DMS53 treated with DMSO at 0.1 percent for 48 hours (cell line): ENCODE measurements at regions not wholly inside any gene's neighbourhood (a gene's known extent, or its start where the extent isn't known, plus 50 kb on each side); places are given as distances from the start of the nearest gene placed in this dataset.

Source experiments
- DNase-seq: peaks from one replicate; lab custom pipeline; 2025; ENCODE audit not compliant: unreplicated experiment; lab: John Stamatoyannopoulos, UW

DNA sequence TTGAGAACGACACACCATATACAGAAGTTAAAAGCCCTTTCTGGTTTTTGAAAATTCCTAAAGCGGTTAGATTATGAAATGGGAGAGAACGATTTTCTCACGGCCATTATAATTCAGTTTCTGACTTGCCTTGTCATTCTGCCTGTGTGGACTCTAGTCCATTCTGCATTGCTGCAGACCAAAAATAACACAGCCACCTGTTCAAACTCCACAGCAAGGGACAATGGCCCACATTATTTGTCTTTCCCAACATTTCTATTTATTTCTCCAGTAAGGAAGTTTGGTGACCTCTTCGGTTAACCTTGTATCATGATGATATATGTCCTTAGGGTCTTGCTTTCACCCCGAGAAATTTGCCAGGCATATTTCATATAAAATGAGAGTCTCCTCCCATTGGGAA is 497.7 kb downstream of the BRINP1 start:
- no peak for DNase-seq

DNA sequence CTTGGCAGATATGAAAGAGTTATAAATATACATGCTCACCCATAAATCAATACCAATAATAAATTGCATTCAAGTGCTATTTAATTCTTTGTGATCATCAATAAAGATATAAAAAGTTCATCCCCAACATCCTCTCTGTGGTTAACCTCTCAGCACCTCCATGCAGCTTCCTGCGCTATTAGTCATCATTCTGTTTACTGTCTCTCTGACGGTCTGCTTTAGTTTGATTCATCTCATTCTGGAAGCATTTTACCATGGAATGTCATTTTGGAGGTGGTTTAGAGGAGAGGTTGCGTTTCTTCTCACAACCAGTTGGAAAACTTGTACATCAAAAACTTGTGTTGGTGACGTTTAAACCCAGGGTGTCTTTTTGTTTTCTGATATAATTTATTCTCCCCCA is 486.6 kb downstream of the BRINP1 start:
- DNase-seq, result peak; percentile 37

DNA sequence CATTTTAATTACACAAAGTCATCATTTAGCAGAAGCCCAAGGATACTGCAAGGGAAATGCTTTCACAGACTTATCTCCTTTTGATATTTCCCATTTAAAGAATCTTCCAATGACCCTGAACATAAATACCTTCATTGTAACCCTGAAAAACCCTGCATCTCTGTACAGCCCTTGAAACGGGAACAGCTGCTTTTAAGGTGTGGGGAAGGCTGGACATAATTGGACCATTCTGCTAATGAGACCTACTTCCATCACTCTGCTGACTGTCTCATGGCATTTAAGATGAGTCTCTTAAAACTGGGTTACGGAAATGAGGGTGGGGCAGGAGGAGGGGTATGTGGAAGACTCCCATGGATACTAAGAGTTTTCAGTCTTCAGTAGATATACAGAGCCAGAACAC is 485.8 kb downstream of the BRINP1 start:
- no peak for DNase-seq

DNA sequence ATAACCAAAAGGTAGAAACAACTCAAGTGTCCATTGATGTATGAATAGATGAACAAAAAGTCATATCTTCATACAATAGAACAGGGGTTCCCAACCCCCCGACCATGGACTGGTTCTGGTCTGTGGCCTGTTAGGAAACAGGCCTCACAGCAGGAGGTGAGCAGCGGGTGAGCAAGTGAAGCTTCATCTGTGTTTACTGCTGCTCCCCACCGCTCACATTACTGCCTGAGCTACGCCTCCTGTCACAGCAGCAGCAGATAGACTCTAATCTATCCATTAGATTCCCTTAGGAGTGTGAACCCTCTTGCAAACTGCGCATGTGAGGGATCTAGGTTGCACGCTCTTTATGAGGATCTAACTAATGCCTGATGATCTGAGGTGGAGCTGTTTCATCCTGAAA is 478.0 kb downstream of the BRINP1 start:
- DNase-seq, result no peak

DNA sequence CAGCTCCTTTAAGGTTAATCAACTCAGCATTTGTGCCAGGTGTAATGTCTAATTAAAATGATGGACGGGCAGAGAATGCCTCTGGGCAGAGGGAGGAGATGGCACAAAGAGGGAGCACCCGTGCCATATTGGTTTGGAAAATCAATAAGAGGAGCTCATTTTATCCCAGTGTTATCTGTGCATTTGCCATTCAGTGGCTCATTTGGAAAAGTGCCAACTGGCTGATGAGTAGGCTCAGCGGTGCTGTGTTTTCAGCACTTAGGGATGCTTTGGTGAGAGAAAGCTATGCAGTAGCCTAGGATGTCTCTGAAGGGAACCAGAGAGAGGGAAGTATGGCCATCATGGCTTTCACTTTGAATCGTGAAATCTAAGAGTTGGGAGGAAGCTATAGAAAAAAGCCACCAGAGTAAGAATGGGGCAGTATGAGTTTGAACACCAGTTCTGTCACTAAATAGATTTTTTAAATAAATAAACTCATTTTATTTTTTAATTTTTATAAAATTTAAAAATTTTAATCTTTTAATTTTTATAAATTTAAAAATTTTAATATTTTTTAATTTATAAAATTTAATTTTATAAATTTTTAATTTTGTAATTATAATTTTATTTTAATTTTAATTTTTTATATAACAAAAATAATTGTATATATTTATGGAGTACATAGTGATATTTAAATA is 472.8 kb downstream of the BRINP1 start:
- no peak for DNase-seq

DNA sequence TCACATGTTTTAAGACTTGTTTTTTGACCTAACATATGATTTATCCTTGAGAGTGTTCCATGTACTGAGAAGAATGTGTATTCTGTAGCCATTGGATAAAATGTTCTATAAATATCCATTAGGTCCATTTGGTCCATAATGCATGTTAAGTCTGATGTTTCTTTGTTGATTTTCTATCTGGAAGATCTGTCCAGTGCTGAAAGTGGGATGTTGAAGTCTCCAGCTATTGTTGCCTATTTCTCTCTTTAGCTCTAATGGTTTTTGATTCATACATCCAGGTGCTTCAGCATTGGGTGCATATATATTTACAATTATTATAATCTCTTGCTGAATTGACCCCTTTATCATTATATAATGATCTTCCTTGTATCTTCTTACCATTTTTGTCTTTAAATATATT is 451.1 kb downstream of the BRINP1 start:
- no peak for DNase-seq

DNA sequence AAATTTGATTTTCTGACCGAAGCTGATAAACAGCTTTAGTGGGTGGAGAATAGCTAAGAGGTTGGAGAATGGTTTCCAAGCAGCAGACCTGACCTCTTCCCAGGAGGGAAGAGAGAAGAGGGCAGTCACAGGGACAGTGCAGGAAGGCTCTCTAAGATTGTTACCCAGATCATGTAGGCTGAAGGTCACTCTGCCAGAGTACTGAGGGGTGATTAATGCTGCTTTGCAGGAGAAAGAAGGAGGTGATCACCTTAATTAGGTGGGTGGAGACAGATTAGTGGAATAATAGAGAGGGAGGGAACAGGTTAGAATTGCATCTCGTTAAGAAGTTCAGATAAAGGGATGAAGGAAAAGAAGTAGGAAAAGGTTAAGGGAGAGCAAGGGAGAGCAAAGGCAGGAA is 440.5 kb downstream of the BRINP1 start:
- no peak for DNase-seq

DNA sequence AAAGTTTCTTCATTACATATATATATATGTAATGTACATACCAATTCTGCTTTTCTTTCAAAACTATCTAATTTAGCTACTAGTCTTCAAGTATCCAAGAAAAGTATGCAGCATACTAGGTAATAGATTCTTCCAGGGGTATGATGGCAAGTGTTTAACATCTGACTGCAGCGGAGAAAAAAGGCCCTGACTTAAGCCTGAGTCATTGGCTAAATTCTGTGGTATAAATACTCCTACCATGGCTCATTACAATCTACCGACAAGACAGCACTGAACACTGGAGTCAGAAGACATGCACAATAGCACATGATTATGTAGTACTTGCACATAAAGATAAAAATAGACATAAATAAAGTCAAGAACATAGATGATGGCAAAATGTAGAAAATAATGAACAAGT is 439.9 kb downstream of the BRINP1 start:
- no peak for DNase-seq

DNA sequence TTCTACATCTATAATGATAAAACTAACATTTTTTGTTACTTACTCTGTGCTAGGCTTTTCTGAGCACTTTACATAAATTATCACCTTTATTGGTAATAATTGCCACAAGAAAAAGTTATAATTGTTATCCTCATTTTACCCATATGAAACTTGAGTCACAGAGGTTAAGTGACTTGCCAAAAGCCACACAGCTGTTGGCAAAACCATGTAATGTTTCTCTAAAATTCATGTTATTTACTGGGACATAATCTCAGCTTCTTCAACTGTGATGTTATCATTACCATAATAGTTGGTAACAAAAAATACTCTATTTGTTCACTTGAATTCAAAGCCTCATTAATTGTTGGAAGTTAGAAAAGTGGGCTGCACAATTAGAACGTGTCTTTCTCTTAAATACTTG is 437.3 kb downstream of the BRINP1 start:
- no peak for DNase-seq

DNA sequence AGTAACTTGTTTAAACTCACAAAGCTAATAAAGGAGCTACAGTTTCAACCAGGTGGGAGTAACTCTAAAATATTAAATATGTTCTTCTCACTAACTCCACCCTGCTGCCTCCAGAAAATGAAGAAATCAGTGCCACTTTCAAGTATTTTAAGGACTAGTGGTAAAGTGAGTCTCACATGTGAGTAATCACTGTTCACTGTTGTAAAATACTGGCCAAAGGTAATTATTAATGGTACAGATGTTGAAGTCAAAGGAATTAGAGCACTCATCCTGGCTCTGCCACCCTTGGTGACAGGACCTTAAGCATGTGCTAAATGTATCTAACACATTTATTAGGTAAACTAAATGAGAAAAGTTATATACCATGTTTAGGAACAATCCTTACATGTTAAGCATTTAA is 430.7 kb downstream of the BRINP1 start:
- no peak for DNase-seq

DNA sequence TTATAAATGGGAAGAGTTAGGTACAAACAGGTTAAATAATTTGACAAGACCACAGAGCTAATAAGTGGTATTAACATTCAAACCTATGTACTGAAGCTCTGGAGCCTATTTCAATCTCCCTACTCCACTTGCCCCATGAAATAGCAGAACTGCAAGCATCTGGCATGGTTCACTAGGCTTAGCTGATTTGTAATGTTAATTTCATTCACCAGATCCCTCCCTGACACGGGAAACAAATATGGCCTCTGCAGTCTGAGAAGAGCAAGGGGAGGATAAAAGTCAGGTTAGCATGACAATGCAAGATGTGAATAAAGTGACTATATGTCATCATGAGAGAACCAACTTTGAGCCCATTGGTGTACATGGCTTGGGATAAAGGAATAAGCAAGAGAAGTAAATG is 428.8 kb downstream of the BRINP1 start:
- no peak for DNase-seq

DNA sequence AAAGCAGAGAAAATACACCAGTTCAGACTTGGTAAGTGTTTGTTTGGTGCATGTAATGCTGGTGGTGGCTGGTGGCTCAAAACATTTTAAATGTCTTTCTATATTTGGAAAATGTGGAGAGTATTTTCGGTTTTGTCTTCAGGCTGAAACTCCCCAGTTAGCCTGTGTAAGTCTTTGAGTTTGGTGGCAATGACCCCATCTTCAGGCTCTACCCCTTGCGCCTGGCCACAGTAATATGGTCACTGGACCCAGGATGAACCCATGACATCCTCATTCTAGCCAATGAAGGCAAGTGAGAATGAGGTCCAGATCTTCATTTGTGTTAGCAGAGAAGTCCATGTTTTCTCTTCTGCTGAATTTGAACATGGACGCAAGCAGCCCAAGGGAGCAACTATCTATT is 422.6 kb downstream of the BRINP1 start:
- no peak for DNase-seq

DNA sequence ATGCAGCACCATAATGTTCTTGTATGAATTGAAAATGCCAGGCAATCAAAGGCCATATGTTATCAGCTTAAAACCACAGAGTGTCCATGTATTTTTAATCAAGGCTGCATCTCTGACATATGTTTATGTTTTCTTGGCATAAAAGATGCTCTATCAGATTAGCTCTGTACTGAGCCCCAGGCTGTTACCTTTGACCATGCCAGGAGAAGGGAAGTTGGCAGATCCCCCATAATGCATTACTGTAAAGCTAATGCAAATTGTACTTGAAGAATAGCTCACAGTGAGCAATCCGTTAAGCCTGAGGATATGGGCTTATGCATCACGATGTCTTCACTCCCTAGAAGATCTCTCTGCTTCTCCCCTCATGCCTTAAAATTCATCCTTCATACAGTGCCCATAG is 414.4 kb downstream of the BRINP1 start:
- no peak for DNase-seq

DNA sequence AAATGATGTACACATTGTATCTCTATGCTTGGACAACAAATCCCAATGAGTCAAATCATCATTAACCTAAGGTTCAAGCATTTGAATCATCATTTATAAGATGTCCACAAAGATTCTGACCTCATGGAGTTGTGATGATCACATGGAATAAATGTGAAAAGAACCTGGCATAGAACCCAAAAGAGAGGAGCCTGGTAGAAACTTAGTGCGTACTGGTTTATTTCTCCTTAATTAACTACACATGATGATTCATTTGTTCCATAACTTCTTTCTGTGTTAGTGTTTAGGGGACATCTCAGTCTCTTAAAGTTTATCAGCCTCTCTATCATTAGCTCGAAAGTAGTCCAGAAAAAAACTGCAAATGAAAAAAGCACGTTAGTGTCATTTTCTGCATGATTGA is 411.6 kb downstream of the BRINP1 start:
- DNase-seq, result no peak

DNA sequence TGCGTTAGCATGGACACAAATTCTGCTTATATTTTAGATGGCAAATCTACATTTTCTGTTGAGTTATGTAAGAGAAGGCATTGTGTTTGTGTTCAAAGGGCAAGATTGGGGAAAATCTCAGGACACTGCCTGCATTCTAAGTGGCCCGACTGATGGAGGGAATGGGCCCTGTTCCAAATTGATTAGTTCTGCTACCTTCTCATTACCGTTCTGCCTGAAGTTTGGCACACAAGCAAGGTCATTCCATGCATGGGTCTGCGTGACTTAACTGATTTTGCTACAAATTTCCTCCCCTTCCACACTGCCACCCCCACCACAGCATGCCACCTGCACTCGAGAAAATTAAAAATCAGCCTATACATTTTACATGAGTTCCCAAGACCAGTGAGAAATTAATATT is 409.9 kb downstream of the BRINP1 start:
- no peak for DNase-seq

DNA sequence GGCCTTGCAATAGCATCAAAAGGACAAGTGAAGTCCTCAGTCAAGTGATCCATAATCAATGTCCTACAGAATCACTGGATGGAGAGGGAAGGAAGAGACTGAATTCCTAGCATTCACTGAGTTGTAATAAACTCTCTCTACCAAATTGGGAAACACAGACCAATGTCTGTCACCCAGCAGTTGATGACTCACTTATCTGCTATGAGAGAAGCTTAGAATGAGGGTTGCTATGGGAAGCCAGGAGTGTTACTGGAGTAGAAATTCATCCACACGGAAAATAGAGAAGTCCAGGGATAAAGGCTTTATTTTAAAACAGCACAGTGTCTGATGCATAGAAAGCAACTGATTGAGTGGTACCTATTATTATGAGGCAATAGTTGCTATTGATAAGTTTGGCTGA is 407.4 kb downstream of the BRINP1 start:
- DNase-seq, result no peak

DNA sequence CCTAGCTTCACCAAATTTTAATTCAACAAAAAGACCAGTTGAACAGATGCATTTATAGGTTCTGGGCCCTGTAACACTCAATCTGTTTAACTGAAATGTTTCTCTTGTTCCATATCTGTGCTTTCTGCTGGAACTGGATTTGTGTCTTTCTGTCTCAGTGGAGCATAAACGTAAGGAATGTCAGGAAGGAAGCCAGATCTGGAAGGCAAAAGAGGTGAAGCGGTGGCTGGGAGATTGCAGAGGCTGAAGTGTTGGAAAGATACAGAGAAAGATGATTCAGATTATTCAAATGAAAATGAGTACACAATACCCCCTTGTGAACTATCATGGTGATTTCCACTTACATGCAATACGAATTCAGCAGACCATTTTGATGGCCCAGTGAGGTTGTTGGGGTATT is 406.8 kb downstream of the BRINP1 start:
- no peak for DNase-seq

DNA sequence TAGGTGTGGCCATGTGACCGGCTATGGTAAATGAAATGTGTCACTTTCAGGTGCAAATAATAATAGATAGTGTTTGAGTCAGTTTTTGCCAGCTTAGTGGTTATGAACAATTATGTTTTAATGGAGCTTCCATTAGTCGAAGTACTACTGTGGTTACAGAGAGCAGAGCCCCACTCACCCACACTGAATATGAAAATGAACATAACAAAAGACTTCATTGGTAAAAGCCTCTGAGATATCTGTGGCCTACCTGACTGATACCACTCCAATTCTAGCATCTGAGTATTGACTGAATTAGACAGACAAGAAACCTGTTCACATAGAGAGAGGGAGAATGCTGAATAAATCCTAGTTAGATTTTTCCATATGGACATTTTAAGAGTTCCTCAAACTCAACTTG is 405.6 kb downstream of the BRINP1 start:
- no peak for DNase-seq

DNA sequence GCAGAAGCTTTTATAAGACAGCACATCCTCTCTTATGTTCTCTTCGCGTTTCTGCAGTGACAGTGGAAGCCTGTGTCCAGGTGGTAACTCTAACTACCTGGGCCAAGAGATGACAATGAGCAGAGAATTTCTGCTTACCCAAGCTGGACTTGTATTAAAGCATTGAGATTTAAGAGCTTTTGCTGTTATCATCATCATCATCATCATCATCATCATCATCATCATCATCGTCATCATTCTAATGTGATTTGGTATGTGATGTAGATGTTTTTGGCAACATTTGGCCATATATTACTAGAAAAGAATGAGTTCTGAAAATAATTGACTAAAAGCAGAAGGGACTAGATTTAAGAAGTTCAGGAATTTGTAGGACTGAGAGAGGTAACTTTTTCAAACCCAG is 401.3 kb downstream of the BRINP1 start:
- no peak for DNase-seq

DNA sequence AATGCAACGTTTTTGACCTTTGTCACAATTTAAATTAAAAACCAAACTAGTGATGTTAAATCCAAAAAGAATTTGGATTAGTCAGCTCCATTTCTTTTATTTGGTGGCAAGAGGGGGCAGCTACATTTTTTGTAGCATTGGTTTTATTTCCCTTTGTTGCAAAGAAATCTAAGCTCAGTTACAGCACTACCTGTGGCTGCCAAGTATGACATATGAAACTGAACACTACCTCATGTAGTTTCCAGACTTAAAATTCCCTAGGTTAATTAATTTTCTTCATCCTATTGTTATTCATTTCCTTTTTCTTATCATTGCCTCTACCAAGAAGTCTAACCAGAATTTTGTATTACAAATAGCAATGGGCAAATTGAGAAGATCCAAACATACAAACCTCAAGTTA is 393.5 kb downstream of the BRINP1 start:
- no peak for DNase-seq

DNA sequence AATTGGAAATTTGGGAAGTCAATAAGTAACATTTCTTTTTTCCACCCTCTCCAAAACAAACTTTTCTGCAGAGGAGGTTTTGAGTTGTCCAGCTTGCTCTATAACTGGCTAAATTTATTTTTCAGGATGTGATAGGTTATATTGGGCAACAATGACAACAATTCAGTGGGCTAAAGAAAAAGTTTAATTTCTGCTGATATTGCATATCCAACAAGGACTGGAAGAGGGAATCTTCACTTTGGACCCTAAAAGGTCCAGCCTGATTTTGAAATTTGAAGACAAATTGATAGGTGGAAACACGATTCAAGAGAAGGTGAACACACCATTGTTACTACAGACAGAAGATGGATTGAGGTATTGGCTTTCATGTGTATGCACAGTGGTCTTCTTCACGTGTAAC is 393.1 kb downstream of the BRINP1 start:
- no peak for DNase-seq

DNA sequence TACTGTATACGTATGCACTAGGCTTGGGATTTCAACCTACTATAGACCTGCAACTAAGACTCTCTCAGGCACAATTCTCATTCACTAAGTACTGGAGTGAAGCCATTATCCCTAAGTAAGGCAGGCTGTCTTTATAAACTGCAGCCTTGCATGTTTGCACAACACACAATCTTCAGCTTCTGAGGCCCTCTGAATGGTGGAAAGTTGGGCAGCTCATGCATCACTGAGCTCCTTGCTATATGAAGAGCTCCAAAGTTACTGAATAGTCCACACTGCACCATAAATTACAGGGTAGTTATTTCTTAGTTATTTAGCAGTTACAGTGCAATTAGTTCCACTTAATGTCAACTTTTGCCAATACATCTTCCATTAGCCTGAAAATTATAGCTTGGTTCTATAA is 384.6 kb downstream of the BRINP1 start:
- DNase-seq, result no peak

DNA sequence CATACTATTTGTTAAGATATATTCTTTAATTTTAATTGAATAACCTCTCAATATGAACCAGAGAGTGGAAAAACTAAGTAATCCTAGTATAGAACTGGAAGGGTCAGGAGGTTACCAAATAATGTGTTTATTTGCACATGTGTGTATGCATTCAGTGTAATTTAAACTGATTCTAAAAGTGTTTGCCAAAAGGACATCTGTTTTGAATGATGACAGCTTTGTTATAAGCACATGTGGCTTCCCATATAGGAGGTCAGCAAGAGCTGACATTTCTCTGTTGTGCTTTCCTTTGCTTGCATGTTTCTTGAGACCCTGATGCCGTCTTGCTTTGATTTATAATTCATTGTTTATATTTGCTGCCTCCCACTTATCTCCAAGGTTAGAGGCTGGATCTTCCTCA is 383.4 kb downstream of the BRINP1 start:
- no peak for DNase-seq

DNA sequence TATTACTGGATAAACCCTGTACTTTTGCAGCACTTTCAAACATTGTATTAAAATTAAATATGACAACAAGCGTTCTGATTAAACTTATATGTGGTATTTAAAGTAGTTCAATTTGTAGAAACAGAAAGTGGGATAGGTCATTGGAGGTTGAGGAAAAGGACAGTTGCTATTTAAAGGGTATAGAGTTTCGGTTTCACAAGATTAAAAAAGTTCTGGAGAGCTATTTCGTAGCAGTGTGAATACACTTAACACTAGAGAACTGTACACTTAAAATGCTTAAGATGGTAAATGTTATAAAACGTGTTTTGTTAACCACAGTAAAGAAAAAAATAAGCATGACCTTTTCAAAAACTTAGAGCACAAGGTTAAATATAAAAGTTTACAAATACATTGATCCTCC is 382.1 kb downstream of the BRINP1 start:
- DNase-seq, result no peak
